ENCODE measurements at regions not wholly inside any gene's neighbourhood (a gene's known extent, or its start where the extent isn't known, plus 50 kb on each side); places are given as distances from the start of the nearest gene placed in this dataset.

DNA sequence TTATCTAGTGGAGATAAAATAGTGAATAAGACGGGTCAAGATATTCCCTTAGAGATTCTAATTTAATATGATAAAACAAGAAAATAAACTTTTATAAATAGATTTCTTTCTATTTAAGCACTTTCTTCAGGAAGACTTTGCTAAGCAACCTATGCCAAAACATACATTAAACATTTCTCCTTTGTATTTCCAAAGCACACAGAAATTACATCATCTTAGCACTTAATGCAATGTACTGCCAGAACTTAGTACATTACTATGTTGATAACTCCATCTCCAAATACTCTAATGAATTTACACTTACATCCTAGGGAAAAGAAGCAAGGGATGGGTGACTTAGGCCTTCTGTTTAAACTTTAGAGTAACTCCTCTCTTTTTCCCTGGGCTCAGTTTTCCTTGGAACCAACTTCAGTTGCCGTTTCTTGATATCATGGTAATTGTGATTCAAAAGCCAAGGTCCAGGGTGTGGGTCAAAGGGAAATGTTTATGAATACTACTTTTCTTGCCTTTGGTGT lies 322.6 kb upstream of the PCDH20 start (continued):
- TF ChIP-seq ZNF251 (CRISPR knock-in tag; IDR thresholded peaks at IDR 0.05) = no peak
- TF ChIP-seq, protein P1, sequence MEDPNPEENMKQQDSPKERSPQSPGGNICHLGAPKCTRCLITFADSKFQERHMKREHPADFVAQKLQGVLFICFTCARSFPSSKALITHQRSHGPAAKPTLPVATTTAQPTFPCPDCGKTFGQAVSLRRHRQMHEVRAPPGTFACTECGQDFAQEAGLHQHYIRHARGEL (CRISPR knock-in tag; IDR thresholded peaks at IDR 0.05) = no peak

DNA sequence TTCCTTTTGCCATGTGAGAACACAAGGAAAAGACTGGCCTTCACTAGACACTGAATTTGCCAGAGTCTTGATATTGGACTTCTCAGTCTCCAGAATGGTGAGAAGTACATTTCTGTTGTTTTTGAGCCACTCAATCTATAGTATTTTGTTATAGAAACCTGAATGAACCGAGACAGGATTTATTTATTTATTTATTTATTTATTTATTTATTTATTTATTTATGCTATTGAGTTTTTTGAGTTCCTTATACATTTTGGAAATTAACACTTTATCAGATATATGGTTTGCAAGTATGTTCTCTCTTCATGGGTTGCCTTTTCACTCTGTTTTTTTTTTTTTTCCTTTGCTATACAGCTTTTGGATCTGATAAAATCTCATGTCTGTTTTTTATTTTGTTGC lies 319.0 kb upstream of the PCDH20 start:
- intact Hi-C loops (cut with micrococcal nuclease; ENCODE audit: unreplicated experiment) = no loop called here
- Histone ChIP-seq H3K27ac (ENCODE audit: extremely low read length, insufficient read depth, low read length) (no peak overlapping the region), H4K20me1 (ENCODE audit: insufficient read depth, low read length) (no peaks in the 10 kb centered on the region), H3K27me3 (ENCODE audit: control insufficient read depth in 1 of 2, insufficient read depth in 2 of 2, low read length in 2 of 2) (no peaks in the 10 kb centered on the region), H3K4me1 (ENCODE audit: insufficient read depth, low read length) (no peaks in the 10 kb centered on the region), H3K9me3 (ENCODE audit: low read length) (no peaks in the 10 kb centered on the region), H3K36me3 (replicated peaks in 1 of 2; ENCODE audit: control insufficient read depth in 1 of 2, insufficient read depth in 2 of 2, low read length in 2 of 2) (no peaks in the 10 kb centered on the region), H2AFZ (ENCODE audit: low read length) (no peak overlapping the region), H3K4me3 (replicated peaks in 1 of 3; ENCODE audit: insufficient read depth in 1 of 3, low read depth in 2 of 3, low read length in 3 of 3) (no peak overlapping the region), H3K4me2 (ENCODE audit: low read depth, low read length) (no peak overlapping the region), H3K79me2 (ENCODE audit: insufficient read depth, low read length) (no peaks in the 10 kb centered on the region), H3K9ac (ENCODE audit: insufficient read depth, low read depth, low read length) (no peak overlapping the region)
- FAIRE-seq (no peak), ATAC-seq (no peak), DNase-seq (ENCODE audit: low spot score) (no peak)
- in situ Hi-C loops (cut with HindIII; ENCODE audit: extremely low pct_ligation_motif_present, low pct_unique_long_range_greater_than_20kb) = no loop called here
- CTCF ChIA-PET (ENCODE audit: low intra/inter-chr PET ratio, low total read pairs) = no interaction called here
- WGBS (ENCODE audit: low lambda C conversion rate) = 0% methylated on average over 1 of the region's 1 CpG
- POLR2A ChIA-PET = no interaction called here
- no TSS peak for BruUV-seq (replicated peaks)
- TF ChIP-seq ZNF644 (CRISPR knock-in tag; IDR thresholded peaks at IDR 0.05; ENCODE audit: low read depth) (no peak), NFYC (CRISPR knock-in tag; IDR thresholded peaks at IDR 0.05) (no peak), RFX5 (IDR thresholded peaks at IDR 0.05; ENCODE audit: low read depth, low read length) (no peak), RXRB (CRISPR knock-in tag; IDR thresholded peaks at IDR 0.05; ENCODE audit: borderline replicate concordance) (no peak), ZSCAN25 (CRISPR knock-in tag; IDR thresholded peaks at IDR 0.05) (no peak), ZNF256 (CRISPR knock-in tag; conservative IDR thresholded peaks at IDR 0.05) (no peak), NR1H2 (CRISPR knock-in tag; IDR thresholded peaks at IDR 0.05; ENCODE audit: borderline replicate concordance, low read depth) (no peak), ARNT2 (CRISPR knock-in tag; IDR thresholded peaks at IDR 0.05; ENCODE audit: low read depth) (no peak), KAT7 (CRISPR knock-in tag; IDR thresholded peaks at IDR 0.05; ENCODE audit: borderline replicate concordance) (no peak), AHR (CRISPR knock-in tag; IDR thresholded peaks at IDR 0.05) (no peak), ZKSCAN5 (CRISPR knock-in tag; IDR thresholded peaks at IDR 0.05) (no peak), ZSCAN31 (CRISPR knock-in tag; IDR thresholded peaks at IDR 0.05; ENCODE audit: low read depth) (no peak), ZMAT3 (CRISPR knock-in tag; conservative IDR thresholded peaks at IDR 0.05) (no peak), CEBPB (IDR thresholded peaks at IDR 0.05; ENCODE audit: borderline replicate concordance, low read depth, low read length) (no peak)
- TF ChIP-seq, protein P2, sequence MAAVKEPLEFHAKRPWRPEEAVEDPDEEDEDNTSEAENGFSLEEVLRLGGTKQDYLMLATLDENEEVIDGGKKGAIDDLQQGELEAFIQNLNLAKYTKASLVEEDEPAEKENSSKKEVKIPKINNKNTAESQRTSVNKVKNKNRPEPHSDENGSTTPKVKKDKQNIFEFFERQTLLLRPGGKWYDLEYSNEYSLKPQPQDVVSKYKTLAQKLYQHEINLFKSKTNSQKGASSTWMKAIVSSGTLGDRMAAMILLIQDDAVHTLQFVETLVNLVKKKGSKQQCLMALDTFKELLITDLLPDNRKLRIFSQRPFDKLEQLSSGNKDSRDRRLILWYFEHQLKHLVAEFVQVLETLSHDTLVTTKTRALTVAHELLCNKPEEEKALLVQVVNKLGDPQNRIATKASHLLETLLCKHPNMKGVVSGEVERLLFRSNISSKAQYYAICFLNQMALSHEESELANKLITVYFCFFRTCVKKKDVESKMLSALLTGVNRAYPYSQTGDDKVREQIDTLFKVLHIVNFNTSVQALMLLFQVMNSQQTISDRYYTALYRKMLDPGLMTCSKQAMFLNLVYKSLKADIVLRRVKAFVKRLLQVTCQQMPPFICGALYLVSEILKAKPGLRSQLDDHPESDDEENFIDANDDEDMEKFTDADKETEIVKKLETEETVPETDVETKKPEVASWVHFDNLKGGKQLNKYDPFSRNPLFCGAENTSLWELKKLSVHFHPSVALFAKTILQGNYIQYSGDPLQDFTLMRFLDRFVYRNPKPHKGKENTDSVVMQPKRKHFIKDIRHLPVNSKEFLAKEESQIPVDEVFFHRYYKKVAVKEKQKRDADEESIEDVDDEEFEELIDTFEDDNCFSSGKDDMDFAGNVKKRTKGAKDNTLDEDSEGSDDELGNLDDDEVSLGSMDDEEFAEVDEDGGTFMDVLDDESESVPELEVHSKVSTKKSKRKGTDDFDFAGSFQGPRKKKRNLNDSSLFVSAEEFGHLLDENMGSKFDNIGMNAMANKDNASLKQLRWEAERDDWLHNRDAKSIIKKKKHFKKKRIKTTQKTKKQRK (IDR thresholded peaks at IDR 0.05; ENCODE audit: low read length) = no peak
- TF ChIP-seq, protein P3, sequence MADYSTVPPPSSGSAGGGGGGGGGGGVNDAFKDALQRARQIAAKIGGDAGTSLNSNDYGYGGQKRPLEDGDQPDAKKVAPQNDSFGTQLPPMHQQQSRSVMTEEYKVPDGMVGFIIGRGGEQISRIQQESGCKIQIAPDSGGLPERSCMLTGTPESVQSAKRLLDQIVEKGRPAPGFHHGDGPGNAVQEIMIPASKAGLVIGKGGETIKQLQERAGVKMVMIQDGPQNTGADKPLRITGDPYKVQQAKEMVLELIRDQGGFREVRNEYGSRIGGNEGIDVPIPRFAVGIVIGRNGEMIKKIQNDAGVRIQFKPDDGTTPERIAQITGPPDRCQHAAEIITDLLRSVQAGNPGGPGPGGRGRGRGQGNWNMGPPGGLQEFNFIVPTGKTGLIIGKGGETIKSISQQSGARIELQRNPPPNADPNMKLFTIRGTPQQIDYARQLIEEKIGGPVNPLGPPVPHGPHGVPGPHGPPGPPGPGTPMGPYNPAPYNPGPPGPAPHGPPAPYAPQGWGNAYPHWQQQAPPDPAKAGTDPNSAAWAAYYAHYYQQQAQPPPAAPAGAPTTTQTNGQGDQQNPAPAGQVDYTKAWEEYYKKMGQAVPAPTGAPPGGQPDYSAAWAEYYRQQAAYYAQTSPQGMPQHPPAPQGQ (CRISPR knock-in tag; IDR thresholded peaks at IDR 0.05; ENCODE audit: borderline replicate concordance) = no peak
- TF ChIP-seq, protein P4, sequence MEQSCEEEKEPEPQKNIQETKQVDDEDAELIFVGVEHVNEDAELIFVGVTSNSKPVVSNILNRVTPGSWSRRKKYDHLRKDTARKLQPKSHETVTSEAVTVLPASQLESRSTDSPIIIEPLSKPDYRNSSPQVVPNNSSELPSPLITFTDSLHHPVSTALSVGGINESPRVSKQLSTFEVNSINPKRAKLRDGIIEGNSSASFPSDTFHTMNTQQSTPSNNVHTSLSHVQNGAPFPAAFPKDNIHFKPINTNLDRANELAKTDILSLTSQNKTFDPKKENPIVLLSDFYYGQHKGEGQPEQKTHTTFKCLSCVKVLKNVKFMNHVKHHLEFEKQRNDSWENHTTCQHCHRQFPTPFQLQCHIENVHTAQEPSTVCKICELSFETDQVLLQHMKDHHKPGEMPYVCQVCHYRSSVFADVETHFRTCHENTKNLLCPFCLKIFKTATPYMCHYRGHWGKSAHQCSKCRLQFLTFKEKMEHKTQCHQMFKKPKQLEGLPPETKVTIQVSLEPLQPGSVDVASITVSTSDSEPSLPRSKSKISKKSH (CRISPR knock-in tag; IDR thresholded peaks at IDR 0.05; ENCODE audit: borderline replicate concordance) = no peak
